Keratinocyte (primary cell): ENCODE measurements at regions not wholly inside any gene's neighbourhood (a gene's known extent, or its start where the extent isn't known, plus 50 kb on each side); places are given as distances from the start of the nearest gene placed in this dataset.

Experiments used
- DNase-seq: peaks from one replicate; pipeline ENCODE4 v3.0.0-alpha.2; 2011; ENCODE audit warnings: low read depth, missing footprints, low spot score
- FAIRE-seq: peaks from 2 replicates; lab custom pipeline; 2011; peaks lifted over from hg19 to GRCh38; lab: Jason Lieb, UNC
- H2AFZ ChIP-seq: 2 replicates; pipeline ENCODE4 v1.6.0; 2012; ENCODE audit warnings: low read length, control low read depth, inconsistent platforms; ENCODE audit not compliant: control insufficient read depth
- H3K27ac ChIP-seq: 2 replicates; pipeline ENCODE4 v1.5.1; 2011; ENCODE audit warnings: low read length; ENCODE audit not compliant: control insufficient read depth, insufficient read depth
- H3K27me3 ChIP-seq: 3 replicates; pipeline ENCODE4 v1.6.0; 2011; ENCODE audit warnings: low read length; ENCODE audit not compliant: control insufficient read depth, insufficient read depth; ENCODE audit errors: extremely low read depth
- H3K36me3 ChIP-seq, 2 experiments: 2 replicates in 1 of 2; 3 replicates in 1 of 2; pipeline ENCODE4 v1.5.1; 2011; ENCODE audit warnings: low read length in 2 of 2, mild to moderate bottlenecking in 1 of 2; ENCODE audit not compliant: control insufficient read depth in 2 of 2, insufficient read depth in 2 of 2; ENCODE audit errors: extremely low read depth in 1 of 2
- H3K4me1 ChIP-seq: 3 replicates; pipeline ENCODE4 v1.5.1; 2011; ENCODE audit warnings: low read length; ENCODE audit not compliant: control insufficient read depth, insufficient read depth; ENCODE audit errors: extremely low read depth
- H3K4me2 ChIP-seq: 3 replicates; pipeline ENCODE4 v1.6.0; 2011; ENCODE audit warnings: low read depth, low read length; ENCODE audit not compliant: control insufficient read depth, insufficient read depth; ENCODE audit errors: extremely low read depth
- H3K4me3 ChIP-seq, 3 experiments: fragments of 200-600 bp in 1 of 3; sonication (generic) in 1 of 3; 2 replicates in 2 of 3; 3 replicates in 1 of 3; pipeline ENCODE4 v1.5.1; 2011 to 2016; ENCODE audit warnings: low read length in 3 of 3, mild to moderate bottlenecking in 3 of 3, control low read depth in 2 of 3, inconsistent platforms in 1 of 3, low read depth in 1 of 3, mixed read lengths in 1 of 3, mixed run types in 1 of 3, moderate library complexity in 1 of 3; ENCODE audit not compliant: control insufficient read depth in 2 of 3, insufficient read depth in 2 of 3; ENCODE audit errors: extremely low read depth in 1 of 3
- H3K79me2 ChIP-seq: 2 replicates; pipeline ENCODE4 v1.6.0; 2012; ENCODE audit warnings: low read length; ENCODE audit not compliant: control insufficient read depth, insufficient read depth
- H3K9ac ChIP-seq: 3 replicates; pipeline ENCODE4 v1.6.0; 2011; ENCODE audit warnings: low read length; ENCODE audit not compliant: control insufficient read depth, insufficient read depth; ENCODE audit errors: extremely low read depth
- H3K9me1 ChIP-seq: 3 replicates; pipeline ENCODE4 v1.6.0; 2011; ENCODE audit warnings: low read length; ENCODE audit not compliant: control insufficient read depth, insufficient read depth; ENCODE audit errors: extremely low read depth
- H3K9me3 ChIP-seq: 2 replicates; pipeline ENCODE4 v1.5.1; 2012; ENCODE audit warnings: low read depth, low read length; ENCODE audit not compliant: control insufficient read depth
- H4K20me1 ChIP-seq: 3 replicates; pipeline ENCODE4 v1.6.0; 2011; ENCODE audit warnings: low read length; ENCODE audit not compliant: control insufficient read depth, insufficient read depth; ENCODE audit errors: extremely low read depth
- EZH2 ChIP-seq: IDR thresholded peaks from one replicate; pipeline ENCODE4 v1.6.1; 2012; ENCODE audit warnings: inconsistent platforms, mild to moderate bottlenecking, low read length, moderate library complexity
- dilution Hi-C: fragments of 300-500 bp; cut with MboI; formaldehyde crosslinking; loops from one replicate; pipeline ENCODE4 v1.7.0; 2020; ENCODE audit warnings: low sequenced_read_pairs; ENCODE audit not compliant: extremely low pct_ligation_motif_present
- TF ChIP-seq, protein P1 (sequence below), 3 experiments: IDR thresholded peaks in 1 of 3; conservative IDR thresholded peaks in 1 of 3; optimal IDR thresholded peaks in 1 of 3; 2 replicates in 2 of 3; 3 replicates in 1 of 3; pipeline versions ENCODE3 to v1.5.1; 2011; ENCODE audit warnings: low read length in 3 of 3, mild to moderate bottlenecking in 3 of 3, moderate library complexity in 2 of 3, control low read depth in 1 of 3, inconsistent platforms in 1 of 3; ENCODE audit not compliant: insufficient read depth in 2 of 3; ENCODE audit errors: extremely low read depth in 1 of 3

DNA sequence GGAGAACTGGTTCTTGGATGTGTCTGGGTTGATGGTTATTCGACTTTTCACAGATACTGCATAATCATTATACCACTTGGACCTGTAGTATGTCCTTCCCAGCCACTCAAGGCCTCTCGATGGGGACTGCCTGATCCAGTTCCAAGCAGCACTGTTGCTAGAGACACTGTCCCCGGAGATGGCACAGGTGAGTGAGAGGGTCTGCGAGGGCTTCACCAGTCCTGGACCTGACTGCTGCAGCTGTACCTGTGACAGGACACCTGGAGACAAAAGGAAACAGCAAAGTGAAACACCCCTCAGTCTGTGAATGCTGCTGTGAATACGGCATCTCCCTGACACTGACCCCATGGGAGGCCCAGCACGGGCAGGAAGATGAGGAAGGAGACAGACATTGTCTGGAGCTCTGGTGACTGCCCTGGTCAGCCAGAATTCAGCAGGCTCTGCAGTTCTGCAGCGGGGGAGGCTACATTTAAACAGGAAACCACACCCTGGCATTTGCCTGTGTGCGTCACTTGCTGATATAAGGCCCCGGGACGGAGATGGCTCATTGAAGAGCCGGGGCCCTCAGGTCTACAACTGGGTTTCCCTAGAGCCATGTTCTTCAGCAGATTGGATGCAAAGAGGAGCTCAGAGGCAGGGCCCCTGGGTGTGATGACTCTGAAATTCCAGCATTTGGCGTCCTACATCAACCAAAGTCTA is 413.6 kb downstream of the TMEM121 start:
- Histone ChIP-seq H3K4me2 (no peak overlapping the region), H3K36me3 (no peaks in the 10 kb centered on the region)

DNA sequence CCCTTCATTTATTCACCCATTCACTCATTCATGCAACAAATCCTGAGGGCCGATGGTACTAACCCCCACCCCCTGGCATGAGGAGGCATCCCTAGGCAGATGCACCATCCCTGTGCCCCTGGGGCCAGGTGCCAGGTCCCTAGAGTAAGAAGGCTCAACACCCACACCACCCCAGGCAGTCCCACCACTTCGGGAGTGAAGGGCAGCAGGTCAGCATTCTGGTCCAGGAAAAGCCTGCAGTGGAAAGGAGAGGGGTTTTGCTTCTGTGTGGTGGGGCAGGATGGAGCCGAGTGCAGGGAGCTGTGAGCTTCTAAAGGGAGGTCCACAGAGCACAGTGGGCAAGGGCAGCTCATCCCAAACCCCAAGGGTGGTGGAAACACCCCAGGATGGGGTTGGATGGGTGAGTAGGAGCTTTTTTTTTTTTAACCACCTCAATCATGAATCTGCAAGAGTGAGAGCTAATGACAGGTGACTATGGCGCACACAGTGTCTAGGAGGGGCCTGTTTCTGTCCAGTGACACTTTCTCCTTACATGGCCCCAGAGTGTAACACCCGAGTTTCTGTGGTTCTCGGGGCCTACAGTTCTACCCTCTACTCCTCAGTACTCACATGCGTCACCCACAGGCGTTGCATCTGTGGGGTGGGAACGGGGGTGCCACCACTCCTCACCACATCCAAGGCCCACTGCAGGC is 414.3 kb downstream of the TMEM121 start:
- FAIRE-seq: no peak
- Histone ChIP-seq H3K4me2 (no peak overlapping the region), H3K9me1 (no peaks in the 10 kb centered on the region), H3K79me2 (no peaks in the 10 kb centered on the region), H3K9ac (no peak overlapping the region), H3K27me3 (no peaks in the 10 kb centered on the region), H2AFZ (no peak overlapping the region), H3K4me3 (no peak overlapping the region), H3K27ac (no peak overlapping the region), H3K36me3 (no peaks in the 10 kb centered on the region), H4K20me1 (no peaks in the 10 kb centered on the region), H3K9me3 (peaks cover 8% of the 10 kb centered on the region), H3K4me1 (no peaks in the 10 kb centered on the region)
- dilution Hi-C loops: no loop called here
- DNase-seq: no peak
- TF ChIP-seq, protein P1, sequence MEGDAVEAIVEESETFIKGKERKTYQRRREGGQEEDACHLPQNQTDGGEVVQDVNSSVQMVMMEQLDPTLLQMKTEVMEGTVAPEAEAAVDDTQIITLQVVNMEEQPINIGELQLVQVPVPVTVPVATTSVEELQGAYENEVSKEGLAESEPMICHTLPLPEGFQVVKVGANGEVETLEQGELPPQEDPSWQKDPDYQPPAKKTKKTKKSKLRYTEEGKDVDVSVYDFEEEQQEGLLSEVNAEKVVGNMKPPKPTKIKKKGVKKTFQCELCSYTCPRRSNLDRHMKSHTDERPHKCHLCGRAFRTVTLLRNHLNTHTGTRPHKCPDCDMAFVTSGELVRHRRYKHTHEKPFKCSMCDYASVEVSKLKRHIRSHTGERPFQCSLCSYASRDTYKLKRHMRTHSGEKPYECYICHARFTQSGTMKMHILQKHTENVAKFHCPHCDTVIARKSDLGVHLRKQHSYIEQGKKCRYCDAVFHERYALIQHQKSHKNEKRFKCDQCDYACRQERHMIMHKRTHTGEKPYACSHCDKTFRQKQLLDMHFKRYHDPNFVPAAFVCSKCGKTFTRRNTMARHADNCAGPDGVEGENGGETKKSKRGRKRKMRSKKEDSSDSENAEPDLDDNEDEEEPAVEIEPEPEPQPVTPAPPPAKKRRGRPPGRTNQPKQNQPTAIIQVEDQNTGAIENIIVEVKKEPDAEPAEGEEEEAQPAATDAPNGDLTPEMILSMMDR (optimal IDR thresholded peaks at IDR 0.05 in 1 of 3, IDR thresholded peaks at IDR 0.05 in 1 of 3, conservative IDR thresholded peaks at IDR 0.05 in 1 of 3; ENCODE audit: extremely low read depth in 1 of 3, insufficient read depth in 2 of 3, low read length in 3 of 3): no peak
- no peak for TF ChIP-seq EZH2

More for the DNA sequence above, 413.6 kb downstream of the TMEM121 start:
- Histone ChIP-seq H4K20me1 (no peaks in the 10 kb centered on the region), H3K79me2 (no peaks in the 10 kb centered on the region), H3K9ac (no peak overlapping the region), H3K27me3 (no peaks in the 10 kb centered on the region), H3K27ac (no peak overlapping the region), H3K9me1 (no peaks in the 10 kb centered on the region), H2AFZ (no peak overlapping the region), H3K4me3 (no peak overlapping the region), H3K9me3 (peaks cover 8% of the 10 kb centered on the region), H3K4me1 (no peaks in the 10 kb centered on the region)
- dilution Hi-C loops: no loop called here
- DNase-seq (no peak), FAIRE-seq (no peak)
- no peak for TF ChIP-seq EZH2
- TF ChIP-seq, protein P1 (optimal IDR thresholded peaks at IDR 0.05 in 1 of 3, IDR thresholded peaks at IDR 0.05 in 1 of 3, conservative IDR thresholded peaks at IDR 0.05 in 1 of 3; ENCODE audit: extremely low read depth in 1 of 3, insufficient read depth in 2 of 3, low read length in 3 of 3): no peak
